Kasumi-1 (cell line): ENCODE measurements at regions not wholly inside any gene's neighbourhood (a gene's known extent, or its start where the extent isn't known, plus 50 kb on each side); places are given as distances from the start of the nearest gene placed in this dataset.

ENCODE experiments used
- DNase-seq, 2 experiments: peaks; one replicate each; lab custom pipeline; 2025; lab: John Stamatoyannopoulos, UW

- DNase-seq, result no peak
These were observed 190.4 kb upstream of the FOXN3 start for GRCh38 chr14:89607453-89607852.

DNA sequence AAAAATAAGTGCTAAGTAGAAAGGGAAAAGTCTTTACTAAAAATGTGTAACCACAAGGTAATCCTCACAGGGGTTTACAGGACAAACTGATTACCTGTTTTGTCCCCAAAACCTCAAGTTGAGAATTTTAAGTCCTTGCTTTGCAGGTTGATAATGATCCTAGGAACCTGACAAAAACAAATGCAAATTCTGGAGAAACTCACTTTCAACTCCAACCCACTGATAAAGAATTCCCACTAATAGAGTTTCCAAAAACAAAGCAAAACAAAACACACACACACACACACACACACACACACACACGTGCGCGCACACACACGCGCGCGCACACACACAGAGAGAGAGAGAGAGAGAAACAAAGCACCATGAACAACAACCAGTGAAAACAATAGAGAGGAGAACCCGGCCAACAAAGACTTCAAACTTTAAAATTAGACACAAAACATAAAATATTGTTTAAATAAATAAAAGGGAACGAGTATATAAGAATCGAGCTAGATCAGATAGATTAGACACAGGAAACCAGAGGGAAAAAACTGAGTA, 187.0 kb upstream of the FOXN3 start:
- DNase-seq, result no peak

- no peak for DNase-seq
These were observed 184.2 kb upstream of the FOXN3 start for GRCh38 chr14:89600950-89601826.

DNA sequence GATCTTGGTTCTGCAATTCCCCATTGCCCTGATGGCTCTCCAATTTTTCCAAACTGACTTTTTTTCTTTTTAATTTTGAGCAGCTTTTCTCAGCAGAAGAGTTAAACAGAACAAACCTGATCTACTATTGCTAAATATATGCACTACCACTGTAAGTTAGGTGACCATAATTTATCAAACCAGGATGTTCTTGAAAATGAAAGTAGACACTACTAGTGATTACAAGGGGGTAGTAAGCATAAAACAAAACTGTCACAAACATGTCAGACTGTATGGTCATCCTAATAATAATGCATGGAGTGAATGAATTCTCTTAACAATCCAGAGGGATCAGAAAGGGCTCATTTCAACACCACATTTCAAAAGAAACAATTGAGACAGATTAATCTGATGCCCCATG, 183.0 kb upstream of the FOXN3 start:
- DNase-seq, result no peak

DNA sequence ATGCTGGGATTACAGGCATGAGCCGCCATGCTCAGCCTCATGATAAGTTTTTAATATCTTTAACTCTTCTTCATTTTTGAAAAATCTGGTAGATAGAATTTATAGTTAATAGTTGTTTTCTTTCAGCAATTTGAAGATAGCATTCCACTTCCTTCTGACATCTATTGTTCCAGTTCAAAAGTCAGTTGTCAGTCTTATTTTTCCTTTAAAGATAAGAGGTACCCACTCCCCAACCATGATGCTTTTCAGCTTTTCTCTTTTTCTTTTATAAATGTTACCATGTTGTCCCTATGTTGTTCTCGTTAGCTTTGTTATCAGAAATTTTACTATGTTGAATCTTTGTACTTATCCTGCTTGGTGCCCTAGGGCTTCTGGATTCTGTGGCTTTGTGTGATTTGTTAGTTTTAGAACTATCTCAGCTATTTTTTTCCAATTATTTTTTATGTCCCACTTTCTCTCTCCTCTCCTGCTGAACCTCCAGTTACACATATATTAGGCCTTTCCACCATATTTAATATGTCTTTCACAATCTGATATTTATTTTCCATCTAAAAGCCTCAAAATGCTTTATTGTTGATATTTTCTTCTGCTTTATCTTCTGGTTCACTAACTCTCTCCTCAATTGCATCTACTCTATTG, 181.6 kb upstream of the FOXN3 start:
- DNase-seq, result peak; percentile 38 to 49

GRCh38 chr14:89592961-89593360, 175.9 kb upstream of the FOXN3 start:
- DNase-seq, result no peak

DNA sequence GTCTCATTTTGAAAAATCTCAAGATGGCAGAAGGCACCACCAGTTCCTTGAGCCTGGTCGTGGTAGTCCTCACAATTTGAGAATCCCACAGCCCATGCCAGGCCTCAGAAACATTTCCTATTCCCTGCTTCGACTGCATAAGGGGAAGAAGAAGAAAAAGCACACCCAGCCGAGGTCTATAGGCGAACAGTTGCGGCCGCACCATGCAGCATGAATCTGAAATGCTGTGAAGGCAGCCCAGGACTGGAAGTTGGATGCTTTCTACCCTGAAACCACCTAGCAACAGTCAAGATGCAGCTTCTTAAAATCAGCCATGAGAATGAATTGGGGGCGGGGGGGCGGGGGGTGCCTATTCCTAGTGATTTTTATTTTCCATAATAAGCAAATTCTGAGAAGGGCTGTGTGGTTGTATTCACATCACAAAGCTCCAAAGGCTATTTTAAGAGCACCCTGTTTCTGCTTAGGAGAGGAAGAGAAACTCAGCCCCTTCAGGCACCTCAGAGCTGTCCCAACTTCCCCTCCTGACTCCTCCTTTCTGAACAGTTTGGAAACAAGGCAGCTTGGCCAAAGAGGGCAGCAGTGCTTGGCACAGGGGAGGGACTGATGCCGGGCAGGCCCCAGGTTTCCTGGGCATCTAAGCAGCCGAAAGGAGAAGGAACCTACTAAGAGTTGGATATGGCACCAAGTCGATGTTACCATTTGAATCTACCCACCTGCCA, 172.5 kb upstream of the FOXN3 start:
- peak; percentile 65 to 76 for DNase-seq

- no peak for DNase-seq
These were observed 171.8 kb upstream of the FOXN3 start for GRCh38 chr14:89588840-89589296.

GRCh38 chr14:89588016-89588415, 171.0 kb upstream of the FOXN3 start:
- no peak for DNase-seq

DNA sequence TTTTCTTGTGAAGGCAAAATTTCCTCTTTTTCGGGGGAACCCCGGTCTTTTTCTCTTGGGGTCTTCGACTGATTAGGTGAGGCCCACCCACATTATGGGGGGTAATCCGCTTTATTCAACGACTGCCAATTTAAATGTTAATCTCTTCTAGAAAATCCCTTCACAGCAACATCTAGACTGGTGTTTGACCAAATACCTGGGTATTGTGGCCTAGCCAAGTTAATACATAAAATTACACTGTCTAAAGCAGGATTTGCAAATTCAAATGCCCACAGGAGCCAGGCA, 170.0 kb upstream of the FOXN3 start:
- DNase-seq, result no peak

- no peak for DNase-seq
These were observed 169.5 kb upstream of the FOXN3 start for GRCh38 chr14:89586258-89587135.

- DNase-seq, result no peak
These were observed 161.1 kb upstream of the FOXN3 start for GRCh38 chr14:89578156-89578555.

- no peak for DNase-seq
These were observed 159.9 kb upstream of the FOXN3 start for GRCh38 chr14:89576960-89577359.

DNA sequence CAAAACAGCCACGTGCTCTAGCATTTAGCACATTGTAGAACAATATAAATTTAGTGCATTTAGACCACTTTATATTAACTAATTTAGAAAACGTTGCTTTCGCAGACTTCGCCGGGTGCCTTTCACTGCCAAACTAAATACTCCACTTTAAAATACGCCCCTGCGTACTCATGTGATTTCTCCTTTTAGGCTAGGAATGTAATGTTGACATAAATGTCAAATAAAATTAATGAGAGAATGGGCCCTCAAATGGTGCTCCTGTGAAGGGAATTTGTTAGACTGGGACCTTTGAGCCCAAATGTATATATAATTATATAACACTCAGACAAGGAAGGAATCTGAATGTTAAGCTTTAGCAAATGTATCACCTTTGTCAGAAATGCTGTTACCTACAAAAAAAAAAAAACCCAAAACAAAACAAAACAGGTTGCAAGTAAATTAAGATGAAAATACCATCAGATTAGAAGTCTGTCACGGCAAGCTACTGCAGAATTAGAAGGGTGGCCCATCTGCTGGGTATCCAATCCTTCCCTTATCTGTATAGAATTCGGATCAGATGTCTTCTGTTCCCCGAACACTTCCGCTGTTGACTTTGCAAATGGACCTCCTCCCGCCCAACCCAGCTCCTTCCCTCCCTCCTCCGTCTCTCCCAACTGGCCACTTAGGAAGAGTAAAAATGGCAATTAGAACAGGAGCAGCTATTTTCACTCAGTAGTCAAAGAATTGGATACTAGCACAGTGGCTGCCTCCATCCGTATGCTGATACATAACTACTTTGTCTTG, 159.3 kb upstream of the FOXN3 start:
- DNase-seq, result no peak

- no peak for DNase-seq
These were observed 158.5 kb upstream of the FOXN3 start for GRCh38 chr14:89575386-89576061.

DNA sequence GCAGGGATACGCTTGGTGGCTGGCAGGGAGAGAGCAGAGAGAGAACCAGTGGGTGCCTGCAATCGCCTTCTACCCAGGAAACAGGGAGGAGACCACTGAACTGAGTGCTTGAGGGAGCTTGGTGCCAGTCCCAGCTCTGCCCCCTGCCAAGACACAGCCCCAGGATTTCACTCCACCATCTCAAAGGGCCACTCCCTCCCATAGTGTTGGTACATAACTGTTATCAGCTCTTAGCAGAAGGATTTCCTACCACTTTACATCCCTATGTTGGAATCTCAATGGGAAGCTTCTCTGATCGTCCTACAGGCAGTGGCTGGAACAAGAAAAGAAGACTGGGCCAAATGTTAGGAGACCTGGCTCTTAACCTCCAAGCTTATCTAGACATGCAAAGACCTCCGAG, 157.4 kb upstream of the FOXN3 start:
- no peak for DNase-seq

GRCh38 chr14:89573399-89573657, 156.3 kb upstream of the FOXN3 start:
- DNase-seq, result no peak

- DNase-seq, result no peak
These were observed 155.8 kb upstream of the FOXN3 start for GRCh38 chr14:89572596-89573398.

DNA sequence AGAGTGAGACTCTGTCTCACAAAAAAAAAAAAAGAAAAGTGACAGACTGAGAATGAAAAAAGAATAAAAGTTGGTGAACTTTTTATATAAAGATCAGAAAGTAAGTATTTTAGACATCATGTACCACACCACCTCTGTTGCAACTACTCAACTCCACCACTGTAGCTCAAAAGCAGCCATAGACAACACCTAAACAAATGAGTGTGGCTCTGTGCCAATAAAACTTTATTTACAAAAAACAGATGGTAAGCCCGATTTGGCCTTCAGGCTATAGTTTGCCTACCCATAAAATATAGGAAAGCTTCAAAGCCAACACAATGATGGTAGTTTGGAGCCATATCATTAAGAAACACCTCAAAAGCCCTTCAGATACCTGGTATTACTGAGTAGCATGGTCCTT, 154.5 kb upstream of the FOXN3 start:
- no peak for DNase-seq
